ENCODE measurements at regions not wholly inside any gene's neighbourhood (a gene's known extent, or its start where the extent isn't known, plus 50 kb on each side); places are given as distances from the start of the nearest gene placed in this dataset.

GRCh38 chr9:107213080-107213479 lies 70.0 kb upstream of the RAD23B start:
- no peak for DNase-seq

GRCh38 chr9:107213561-107214028 lies 69.5 kb upstream of the RAD23B start:
- DNase-seq, result peak; percentile 98

- peak; percentile 43 for DNase-seq
Measured at GRCh38 chr9:107214381-107214780, 68.7 kb upstream of the RAD23B start.

- peak; percentile 80 for DNase-seq
Measured at GRCh38 chr9:107214915-107215314, 68.2 kb upstream of the RAD23B start.

GRCh38 chr9:107215381-107215780 lies 67.7 kb upstream of the RAD23B start:
- DNase-seq, result peak; percentile 64

GRCh38 chr9:107216329-107216728 lies 66.8 kb upstream of the RAD23B start:
- no peak for DNase-seq

GRCh38 chr9:107218829-107219485 lies 64.1 kb upstream of the RAD23B start:
- no peak for DNase-seq

GRCh38 chr9:107219486-107220077 lies 63.5 kb upstream of the RAD23B start:
- DNase-seq, result no peak

- no peak for DNase-seq
Measured at GRCh38 chr9:107221321-107221720, 61.8 kb upstream of the RAD23B start.

GRCh38 chr9:107222020-107222522 lies 61.0 kb upstream of the RAD23B start:
- peak; percentile 56 for DNase-seq

GRCh38 chr9:107223381-107223780 lies 59.7 kb upstream of the RAD23B start:
- no peak for DNase-seq

GRCh38 chr9:107224252-107224651 lies 58.8 kb upstream of the RAD23B start:
- no peak for DNase-seq

GRCh38 chr9:107226421-107226820 lies 56.7 kb upstream of the RAD23B start:
- no peak for DNase-seq

GRCh38 chr9:107227774-107228173 lies 55.3 kb upstream of the RAD23B start:
- no peak for DNase-seq

- no peak for DNase-seq
Measured at GRCh38 chr9:107228496-107229039, 54.5 kb upstream of the RAD23B start.

- DNase-seq, result no peak
Measured at GRCh38 chr9:107229241-107229741, 53.8 kb upstream of the RAD23B start.
